ENCODE measurements at regions not wholly inside any gene's neighbourhood (a gene's known extent, or its start where the extent isn't known, plus 50 kb on each side); places are given as distances from the start of the nearest gene placed in this dataset.

- DNase-seq, result no peak
Measured at GRCh38 chr20:16678779-16679178, 51.0 kb upstream of the SNRPB2 start.

- no peak for DNase-seq
Measured at GRCh38 chr20:16676891-16677290, 52.9 kb upstream of the SNRPB2 start.

- DNase-seq, result no peak
Measured at GRCh38 chr20:16675001-16675564, 54.7 kb upstream of the SNRPB2 start.

GRCh38 chr20:16674243-16674642 lies 55.6 kb upstream of the SNRPB2 start:
- no peak for DNase-seq

GRCh38 chr20:16672299-16672698 lies 57.5 kb upstream of the SNRPB2 start:
- DNase-seq, result no peak

GRCh38 chr20:16671753-16672152 lies 58.1 kb upstream of the SNRPB2 start:
- DNase-seq, result no peak

- no peak for DNase-seq
Measured at GRCh38 chr20:16666272-16666671, 63.6 kb upstream of the SNRPB2 start.

- peak; percentile 43 for DNase-seq
Measured at GRCh38 chr20:16664020-16664419, 65.8 kb upstream of the SNRPB2 start.

GRCh38 chr20:16662467-16662866 lies 67.4 kb upstream of the SNRPB2 start:
- no peak for DNase-seq

- DNase-seq, result peak; percentile 54
Measured at GRCh38 chr20:16661756-16662155, 68.1 kb upstream of the SNRPB2 start.

GRCh38 chr20:16654858-16655535 lies 74.8 kb upstream of the SNRPB2 start:
- no peak for DNase-seq

GRCh38 chr20:16653266-16653665 lies 76.6 kb upstream of the SNRPB2 start:
- no peak for DNase-seq

GRCh38 chr20:16647875-16648597 lies 74.8 kb upstream of the KIF16B start:
- no peak for DNase-seq

GRCh38 chr20:16641511-16642023 lies 68.3 kb upstream of the KIF16B start:
- DNase-seq, result no peak

- DNase-seq, result no peak
Measured at GRCh38 chr20:16639027-16639941, 66.0 kb upstream of the KIF16B start.

GRCh38 chr20:16637797-16638196 lies 64.5 kb upstream of the KIF16B start:
- no peak for DNase-seq

- no peak for DNase-seq
Measured at GRCh38 chr20:16626849-16627248, 53.6 kb upstream of the KIF16B start.

GRCh38 chr20:16624106-16624505 lies 50.9 kb upstream of the KIF16B start:
- no peak for DNase-seq
